Mesothelial cell of epicardium (in vitro differentiated cells): ENCODE measurements at regions not wholly inside any gene's neighbourhood (a gene's known extent, or its start where the extent isn't known, plus 50 kb on each side); places are given as distances from the start of the nearest gene placed in this dataset.
A peak's percentile ranks its signal among the peaks of the same experiment; 100 is the strongest.

Experiments
- DNase-seq, 2 experiments: peaks; one replicate each; pipeline ENCODE4 v3.0.0; 2021; ENCODE audit warnings: low spot score in 2 of 2; ENCODE audit not compliant: unreplicated experiment in 2 of 2
- H3K27ac Mint-ChIP-seq: 2 replicates; pipeline ENCODE4 v1.8.0; 2021; ENCODE audit warnings: mixed read lengths
- H3K27me3 Mint-ChIP-seq: 2 replicates; pipeline ENCODE4 v1.8.0; 2021; ENCODE audit warnings: low read depth, mixed read lengths
- H3K36me3 Mint-ChIP-seq: 2 replicates; pipeline ENCODE4 v1.8.0; 2021; ENCODE audit warnings: mixed read lengths
- H3K4me1 Mint-ChIP-seq: 2 replicates; pipeline ENCODE4 v1.8.0; 2021; ENCODE audit warnings: mixed read lengths
- H3K4me3 Mint-ChIP-seq: 2 replicates; pipeline ENCODE4 v1.8.0; 2021; ENCODE audit warnings: mild to moderate bottlenecking, moderate library complexity, mixed read lengths
- H3K9me3 Mint-ChIP-seq: 2 replicates; pipeline ENCODE4 v1.8.0; 2021; ENCODE audit warnings: mixed read lengths
- TF ChIP-seq, protein P1 (sequence below): fragments of 200-600 bp; sonication (generic); IDR thresholded peaks from one replicate; pipeline ENCODE4 v1.5.0; 2021; ENCODE audit warnings: antibody characterized with exemption; ENCODE audit not compliant: unreplicated experiment

DNA sequence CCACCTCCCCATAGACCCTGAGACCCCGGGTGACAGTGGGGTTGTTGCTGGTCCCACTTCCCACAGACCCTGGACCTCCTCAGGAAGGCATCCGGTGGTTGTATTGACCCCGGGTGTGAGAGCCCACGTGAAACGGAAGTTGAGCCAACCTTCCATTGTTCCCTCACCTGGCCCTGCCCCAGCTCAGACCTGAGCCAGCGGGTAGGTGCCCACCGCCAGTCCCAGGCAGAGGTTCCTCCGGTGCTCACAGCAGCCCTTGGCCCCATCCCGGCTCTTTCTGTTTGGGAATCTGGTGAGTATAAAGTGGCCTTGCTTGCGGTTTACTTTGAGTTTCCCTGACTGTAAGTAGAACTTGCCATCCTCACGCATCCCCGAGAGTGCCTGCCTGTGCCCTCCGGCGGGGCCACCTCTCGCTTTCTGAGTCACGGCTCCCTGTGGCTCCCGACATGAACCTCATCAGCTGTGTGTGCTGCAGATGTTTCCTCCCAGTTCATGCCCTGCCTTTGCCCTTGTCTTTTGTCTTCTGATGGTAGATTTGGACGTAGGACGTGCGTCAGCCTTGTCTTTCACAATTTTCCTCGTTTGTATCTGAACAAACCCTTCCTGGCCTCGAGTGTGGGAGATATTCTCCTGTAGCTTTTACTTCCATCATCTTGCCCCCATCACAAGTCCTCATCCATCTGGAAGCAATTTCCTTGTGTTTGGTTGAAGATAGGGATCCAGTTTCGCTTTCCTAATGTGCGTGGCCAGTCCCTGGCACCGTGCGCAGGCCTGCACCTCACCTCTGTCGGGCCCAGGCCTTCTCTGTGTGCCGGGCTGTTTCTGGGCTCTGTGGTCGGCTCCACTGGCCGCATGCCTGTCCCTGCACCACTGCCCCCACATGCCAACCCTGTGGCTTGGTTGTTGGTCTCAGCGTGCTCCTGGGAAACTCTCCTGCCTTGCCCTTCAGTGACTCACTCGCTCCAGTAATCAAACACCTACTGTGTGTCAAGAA, 76.0 kb downstream of the METRNL start:
- peaks cover 4% of the 10 kb centered on the region for H3K9me3 Mint-ChIP-seq
- H3K27ac Mint-ChIP-seq, result peak overlapping the region; percentile 73
- H3K27me3 Mint-ChIP-seq, result peaks cover 6% of the 10 kb centered on the region
- no peak overlapping the region for H3K4me3 Mint-ChIP-seq
- peaks cover 34% of the 10 kb centered on the region for H3K4me1 Mint-ChIP-seq
- no peak for DNase-seq
- TF ChIP-seq, protein P1, sequence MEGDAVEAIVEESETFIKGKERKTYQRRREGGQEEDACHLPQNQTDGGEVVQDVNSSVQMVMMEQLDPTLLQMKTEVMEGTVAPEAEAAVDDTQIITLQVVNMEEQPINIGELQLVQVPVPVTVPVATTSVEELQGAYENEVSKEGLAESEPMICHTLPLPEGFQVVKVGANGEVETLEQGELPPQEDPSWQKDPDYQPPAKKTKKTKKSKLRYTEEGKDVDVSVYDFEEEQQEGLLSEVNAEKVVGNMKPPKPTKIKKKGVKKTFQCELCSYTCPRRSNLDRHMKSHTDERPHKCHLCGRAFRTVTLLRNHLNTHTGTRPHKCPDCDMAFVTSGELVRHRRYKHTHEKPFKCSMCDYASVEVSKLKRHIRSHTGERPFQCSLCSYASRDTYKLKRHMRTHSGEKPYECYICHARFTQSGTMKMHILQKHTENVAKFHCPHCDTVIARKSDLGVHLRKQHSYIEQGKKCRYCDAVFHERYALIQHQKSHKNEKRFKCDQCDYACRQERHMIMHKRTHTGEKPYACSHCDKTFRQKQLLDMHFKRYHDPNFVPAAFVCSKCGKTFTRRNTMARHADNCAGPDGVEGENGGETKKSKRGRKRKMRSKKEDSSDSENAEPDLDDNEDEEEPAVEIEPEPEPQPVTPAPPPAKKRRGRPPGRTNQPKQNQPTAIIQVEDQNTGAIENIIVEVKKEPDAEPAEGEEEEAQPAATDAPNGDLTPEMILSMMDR, result no peak
- H3K36me3 Mint-ChIP-seq, result no peaks in the 10 kb centered on the region

DNA sequence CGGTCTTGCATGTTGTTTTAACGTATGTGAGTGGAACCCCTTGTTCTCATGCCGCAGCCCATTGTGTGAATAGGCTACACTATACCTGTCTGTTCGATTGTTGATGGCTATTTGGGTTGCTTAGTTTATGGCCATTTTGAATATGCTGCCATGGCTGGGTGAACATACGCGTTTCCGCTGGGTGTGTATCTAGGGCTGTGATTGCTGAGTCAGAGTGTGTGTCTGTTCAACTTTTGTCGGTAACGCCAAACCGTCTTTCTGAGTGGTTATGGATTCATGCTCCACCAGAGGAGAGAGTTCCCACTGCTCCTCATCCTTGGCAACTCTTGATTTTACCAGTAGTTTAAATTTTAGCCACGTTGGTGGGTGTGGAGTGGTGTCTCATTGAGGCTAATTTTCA, 77.0 kb downstream of the METRNL start:
- Mint-ChIP-seq H3K9me3 (peaks cover 4% of the 10 kb centered on the region), H3K4me1 (peaks cover 30% of the 10 kb centered on the region), H3K36me3 (no peaks in the 10 kb centered on the region), H3K4me3 (no peak overlapping the region), H3K27me3 (peaks cover 3% of the 10 kb centered on the region), H3K27ac (no peak overlapping the region)
- TF ChIP-seq, protein P1, result no peak
- no peak for DNase-seq

DNA sequence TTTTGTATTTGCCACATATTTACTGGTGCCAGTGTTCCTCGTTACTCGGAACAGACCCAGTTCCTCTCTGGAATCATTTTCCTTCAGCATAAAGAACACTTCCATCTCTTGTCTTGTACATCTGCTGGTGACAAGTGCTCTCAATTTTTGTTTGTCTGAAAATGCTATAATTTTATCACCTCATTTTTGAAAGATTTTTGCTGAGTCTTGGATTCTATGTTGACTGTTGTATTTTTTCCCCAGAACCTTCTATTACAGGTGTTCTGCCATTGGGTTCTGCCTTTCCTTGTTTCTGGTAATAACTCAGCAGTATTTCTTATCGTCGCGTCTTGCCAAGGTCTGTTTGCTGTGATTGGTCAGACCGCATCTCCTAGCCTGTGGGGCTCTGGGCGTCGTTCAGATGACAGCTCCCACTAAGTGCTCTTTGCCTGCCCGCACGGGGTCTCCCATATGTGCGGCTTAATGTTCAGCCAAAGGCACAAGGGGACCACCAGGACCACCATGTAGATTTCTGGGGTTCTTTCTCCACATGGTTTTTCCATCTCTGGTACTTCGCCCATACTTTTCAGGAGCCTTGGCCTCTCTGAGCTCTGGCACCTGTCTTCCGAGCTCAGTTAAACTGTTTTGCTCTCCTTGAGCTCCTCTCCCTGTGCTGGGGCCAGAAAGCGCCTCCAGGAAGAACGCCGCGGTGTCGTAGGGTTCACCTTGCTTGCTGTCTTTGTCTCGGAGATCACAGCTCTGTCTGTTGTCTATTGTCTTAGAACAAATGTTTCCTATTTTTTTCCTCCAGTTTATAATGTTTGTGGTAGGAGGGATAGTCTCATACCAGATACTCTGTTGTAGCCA, 80.0 kb downstream of the METRNL start:
- peaks cover 4% of the 10 kb centered on the region for H3K9me3 Mint-ChIP-seq
- no peaks in the 10 kb centered on the region for H3K36me3 Mint-ChIP-seq
- TF ChIP-seq, protein P1, result no peak
- H3K4me1 Mint-ChIP-seq, result peaks cover 17% of the 10 kb centered on the region
- DNase-seq, result no peak
- no peak overlapping the region for H3K4me3 Mint-ChIP-seq
- H3K27ac Mint-ChIP-seq, result no peak overlapping the region
- peaks cover under 1% of the 10 kb centered on the region for H3K27me3 Mint-ChIP-seq

DNA sequence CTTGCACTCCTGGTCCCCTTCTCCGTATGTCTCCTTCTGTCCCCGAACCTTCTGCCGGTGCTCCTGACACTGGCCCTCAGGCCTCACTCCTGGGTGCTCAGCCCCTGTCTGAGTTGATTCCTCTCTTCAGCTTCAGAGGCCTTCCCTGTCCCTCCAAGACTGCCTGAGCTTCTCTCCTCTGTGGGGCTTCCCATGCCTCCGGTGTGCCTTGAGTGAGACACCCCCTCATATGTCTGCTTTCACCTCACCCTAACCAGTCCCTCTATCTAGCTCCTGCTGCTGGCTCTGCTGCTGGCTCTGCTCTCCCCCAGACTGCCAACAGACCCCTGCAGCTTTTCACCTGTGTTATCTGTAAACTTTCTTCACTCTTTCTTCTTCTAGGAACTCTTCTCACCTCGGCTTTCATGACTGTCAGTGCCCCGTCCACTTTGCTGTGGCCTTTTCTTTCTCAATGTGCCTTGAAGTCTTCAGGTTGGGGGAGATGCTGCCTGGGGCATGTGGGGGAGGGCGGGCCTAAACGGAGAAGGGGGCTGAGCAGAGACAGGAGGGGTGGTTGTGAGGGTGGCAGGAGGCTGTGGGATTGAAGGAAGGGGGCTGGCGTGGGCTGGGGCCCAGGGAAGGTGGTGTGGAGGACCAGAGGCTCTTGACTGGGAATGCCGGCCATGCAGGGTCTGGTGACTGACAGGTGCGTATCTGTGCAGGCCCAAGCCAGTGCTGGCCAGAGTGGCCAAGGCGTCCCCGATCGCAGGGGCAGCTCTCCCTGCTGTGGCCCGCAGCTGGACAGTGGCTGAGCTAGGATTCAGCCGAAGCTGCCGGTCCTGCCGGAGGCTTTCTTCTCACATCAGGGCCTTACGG, 81.3 kb downstream of the METRNL start:
- Mint-ChIP-seq H3K36me3 (no peaks in the 10 kb centered on the region), H3K4me1 (peaks cover 9% of the 10 kb centered on the region), H3K27me3 (peaks cover 3% of the 10 kb centered on the region), H3K27ac (no peak overlapping the region), H3K9me3 (peaks cover 8% of the 10 kb centered on the region), H3K4me3 (no peak overlapping the region)
- no peak for DNase-seq
- TF ChIP-seq, protein P1, result no peak

DNA sequence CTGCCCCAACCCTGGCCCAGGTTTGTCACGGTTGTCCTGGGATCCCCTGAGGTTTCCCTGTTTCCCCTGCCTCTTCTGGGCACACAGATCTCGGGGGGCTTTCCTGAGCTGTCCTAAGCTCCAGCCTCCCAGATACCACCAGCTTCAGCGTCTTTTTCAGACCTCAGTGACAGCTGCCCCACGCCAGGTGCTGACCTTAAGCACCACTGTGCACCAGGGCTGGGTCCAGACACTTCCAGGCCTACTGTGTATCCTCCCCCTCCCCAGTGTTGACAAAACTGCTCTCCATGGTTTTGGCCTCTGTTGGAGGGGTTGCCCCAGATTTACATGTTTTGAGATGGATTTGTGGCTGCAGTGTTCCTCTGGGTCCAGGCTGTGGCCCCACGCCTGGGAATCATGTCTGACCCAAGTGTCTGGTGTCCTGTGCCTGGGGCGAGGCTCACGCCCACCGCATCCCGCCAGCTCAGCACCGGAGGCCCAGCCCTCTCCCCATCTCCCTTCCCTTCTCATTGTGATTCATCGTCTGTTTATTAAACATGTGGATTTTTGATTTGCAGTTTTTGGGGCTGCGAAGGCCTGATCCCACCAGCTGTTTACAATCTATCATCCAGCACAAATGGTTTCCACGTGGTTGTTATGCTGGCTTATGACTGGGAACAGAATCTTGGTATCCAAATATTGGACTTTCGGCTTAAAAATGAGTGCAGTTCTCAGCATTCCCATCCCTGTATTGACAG, 82.1 kb downstream of the METRNL start:
- Mint-ChIP-seq H3K36me3 (no peaks in the 10 kb centered on the region), H3K27me3 (peaks cover 3% of the 10 kb centered on the region), H3K27ac (peak overlapping the region; percentile 14), H3K4me1 (peaks cover 9% of the 10 kb centered on the region), H3K4me3 (no peak overlapping the region), H3K9me3 (peaks cover 12% of the 10 kb centered on the region)
- TF ChIP-seq, protein P1, result no peak
- no peak for DNase-seq
